ENCODE measurements at regions not wholly inside any gene's neighbourhood (a gene's known extent, or its start where the extent isn't known, plus 50 kb on each side); places are given as distances from the start of the nearest gene placed in this dataset.

GRCh38 chr14:30256627-30257026 lies 302.3 kb upstream of the G2E3 start:
- ChIA-PET POLR2A (no interaction called here), CTCF (interaction anchor here (2.2 kb wide), 1 partner anchor 14 kb away, joined by 7 read pairs; no protein-coding TSS in a partner anchor)
- no peak for ATAC-seq
- H3K27me3 Mint-ChIP-seq (ENCODE audit: low read depth) = no peaks in the 10 kb centered on the region
- no peak overlapping the region for H3K4me3 Mint-ChIP-seq
- DNase-seq = no peak
- H3K9me3 Mint-ChIP-seq (ENCODE audit: insufficient read depth) = no peaks in the 10 kb centered on the region
- no peaks in the 10 kb centered on the region for H3K4me1 Mint-ChIP-seq (ENCODE audit: low read depth)
- H3K36me3 Mint-ChIP-seq (ENCODE audit: low read depth) = no peaks in the 10 kb centered on the region
- H3K27ac Mint-ChIP-seq = no peak overlapping the region

GRCh38 chr14:30257946-30258661 lies 300.9 kb upstream of the G2E3 start:
- Mint-ChIP-seq H3K36me3 (ENCODE audit: low read depth) (no peaks in the 10 kb centered on the region), H3K4me3 (no peak overlapping the region), H3K9me3 (ENCODE audit: insufficient read depth) (no peaks in the 10 kb centered on the region), H3K27ac (no peak overlapping the region), H3K4me1 (ENCODE audit: low read depth) (no peaks in the 10 kb centered on the region), H3K27me3 (ENCODE audit: low read depth) (no peaks in the 10 kb centered on the region)
- DNase-seq = no peak
- CTCF ChIA-PET = interaction anchor here (2.2 kb wide), 1 partner anchor 12 kb away, joined by 7 read pairs; no protein-coding TSS in a partner anchor
- ATAC-seq = no peak
- POLR2A ChIA-PET = no interaction called here

- no peak for DNase-seq
- H3K4me3 Mint-ChIP-seq = no peak overlapping the region
- ATAC-seq = no peak
- no peaks in the 10 kb centered on the region for H3K27me3 Mint-ChIP-seq (ENCODE audit: low read depth)
- no peaks in the 10 kb centered on the region for H3K36me3 Mint-ChIP-seq (ENCODE audit: low read depth)
- POLR2A ChIA-PET = no interaction called here
- H3K27ac Mint-ChIP-seq = no peak overlapping the region
- H3K4me1 Mint-ChIP-seq (ENCODE audit: low read depth) = no peaks in the 10 kb centered on the region
- CTCF ChIA-PET = interaction anchor here (1.6 to 1.7 kb wide), 2 partner anchors 9 to 10 kb away, joined by 5 to 13 read pairs; no protein-coding TSS in a partner anchor
- H3K9me3 Mint-ChIP-seq (ENCODE audit: insufficient read depth) = no peaks in the 10 kb centered on the region
Observed at GRCh38 chr14:30260833-30261607, 297.9 kb upstream of the G2E3 start.

DNA sequence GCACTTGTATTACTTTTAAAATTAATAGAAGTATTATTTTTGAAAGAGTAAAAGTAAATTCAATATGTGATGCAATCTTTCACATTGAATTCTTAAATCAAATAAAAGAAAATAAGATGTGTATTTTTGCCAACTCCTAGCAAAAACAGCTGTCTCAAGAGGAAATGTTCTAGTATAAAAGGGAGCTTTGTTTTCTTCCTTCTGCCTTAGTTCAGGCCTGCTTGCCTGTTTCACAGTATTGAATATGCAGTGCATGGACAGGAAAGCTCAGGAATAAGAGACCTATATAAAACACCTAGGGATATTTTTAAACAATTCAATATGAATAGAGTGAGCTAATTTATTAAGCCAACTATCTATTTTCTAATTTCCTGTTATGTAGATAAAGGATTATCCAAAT lies 294.8 kb upstream of the G2E3 start:
- ATAC-seq (no peak), DNase-seq (no peak)
- ChIA-PET CTCF (no interaction called here), POLR2A (no interaction called here)
- Mint-ChIP-seq H3K9me3 (ENCODE audit: insufficient read depth) (no peaks in the 10 kb centered on the region), H3K27me3 (ENCODE audit: low read depth) (no peaks in the 10 kb centered on the region), H3K4me1 (ENCODE audit: low read depth) (no peaks in the 10 kb centered on the region), H3K4me3 (no peak overlapping the region), H3K36me3 (ENCODE audit: low read depth) (no peaks in the 10 kb centered on the region), H3K27ac (no peak overlapping the region)

DNA sequence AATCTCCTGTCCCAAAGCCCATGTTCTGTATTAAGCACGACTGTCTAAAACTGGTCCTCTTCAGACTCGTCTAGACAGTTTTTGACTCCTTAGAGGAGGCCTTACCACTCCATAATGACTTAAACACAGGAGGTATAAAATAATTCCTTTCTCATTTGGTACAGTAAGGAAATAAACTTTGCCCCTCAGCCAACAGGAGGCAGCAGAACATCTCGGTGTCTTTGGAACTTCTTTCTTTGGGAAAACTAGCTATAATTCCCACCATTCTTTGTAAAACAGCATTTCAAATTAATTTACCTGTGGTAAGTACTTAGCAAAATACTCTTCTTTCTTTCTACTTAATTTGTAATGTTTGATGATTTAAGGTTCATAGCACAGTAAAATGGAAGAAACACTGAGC lies 292.7 kb upstream of the G2E3 start:
- CTCF ChIA-PET = no interaction called here
- POLR2A ChIA-PET = no interaction called here
- DNase-seq (no peak), ATAC-seq (no peak)
- no peaks in the 10 kb centered on the region for H3K9me3 Mint-ChIP-seq (ENCODE audit: insufficient read depth)
- H3K27ac Mint-ChIP-seq = no peak overlapping the region
- no peaks in the 10 kb centered on the region for H3K4me1 Mint-ChIP-seq (ENCODE audit: low read depth)
- H3K27me3 Mint-ChIP-seq (ENCODE audit: low read depth) = no peaks in the 10 kb centered on the region
- H3K4me3 Mint-ChIP-seq = no peak overlapping the region
- H3K36me3 Mint-ChIP-seq (ENCODE audit: low read depth) = no peaks in the 10 kb centered on the region

GRCh38 chr14:30267141-30267540 lies 291.8 kb upstream of the G2E3 start:
- ChIA-PET POLR2A (no interaction called here), CTCF (no interaction called here)
- H3K27ac Mint-ChIP-seq = no peak overlapping the region
- ATAC-seq = no peak
- no peaks in the 10 kb centered on the region for H3K36me3 Mint-ChIP-seq (ENCODE audit: low read depth)
- no peaks in the 10 kb centered on the region for H3K4me1 Mint-ChIP-seq (ENCODE audit: low read depth)
- H3K27me3 Mint-ChIP-seq (ENCODE audit: low read depth) = no peaks in the 10 kb centered on the region
- no peak overlapping the region for H3K4me3 Mint-ChIP-seq
- no peaks in the 10 kb centered on the region for H3K9me3 Mint-ChIP-seq (ENCODE audit: insufficient read depth)
- no peak for DNase-seq

GRCh38 chr14:30270200-30271161 lies 288.5 kb upstream of the G2E3 start:
- H3K9me3 Mint-ChIP-seq (ENCODE audit: insufficient read depth) = no peaks in the 10 kb centered on the region
- DNase-seq (peak; percentile 68), ATAC-seq (peak; percentile 94)
- CTCF ChIA-PET = interaction anchor here (0.6 to 3.9 kb wide), 29 partner anchors 8 to 1514 kb away, joined by 3 to 37 read pairs (median 4); no protein-coding TSS in a partner anchor
- no peak overlapping the region for H3K4me3 Mint-ChIP-seq
- no peaks in the 10 kb centered on the region for H3K4me1 Mint-ChIP-seq (ENCODE audit: low read depth)
- H3K36me3 Mint-ChIP-seq (ENCODE audit: low read depth) = no peaks in the 10 kb centered on the region
- H3K27ac Mint-ChIP-seq = no peak overlapping the region
- POLR2A ChIA-PET = interaction anchor here (0.6 kb wide), 1 partner anchor 1507 kb away, joined by 3 read pairs; no protein-coding TSS in a partner anchor
- no peaks in the 10 kb centered on the region for H3K27me3 Mint-ChIP-seq (ENCODE audit: low read depth)

- no peak overlapping the region for H3K27ac Mint-ChIP-seq
- ATAC-seq (no peak), DNase-seq (no peak)
- H3K27me3 Mint-ChIP-seq (ENCODE audit: low read depth) = no peaks in the 10 kb centered on the region
- POLR2A ChIA-PET = no interaction called here
- CTCF ChIA-PET = interaction anchor here (1.7 to 3.9 kb wide), 3 partner anchors 10 to 62 kb away, joined by 6 to 37 read pairs (median 13); no protein-coding TSS in a partner anchor
- H3K4me3 Mint-ChIP-seq = no peak overlapping the region
- H3K36me3 Mint-ChIP-seq (ENCODE audit: low read depth) = no peaks in the 10 kb centered on the region
- H3K9me3 Mint-ChIP-seq (ENCODE audit: insufficient read depth) = no peaks in the 10 kb centered on the region
- H3K4me1 Mint-ChIP-seq (ENCODE audit: low read depth) = no peaks in the 10 kb centered on the region
Observed at GRCh38 chr14:30271811-30272323, 287.1 kb upstream of the G2E3 start.

- ATAC-seq (no peak), DNase-seq (no peak)
- Mint-ChIP-seq H3K27ac (no peak overlapping the region), H3K4me1 (ENCODE audit: low read depth) (no peaks in the 10 kb centered on the region), H3K36me3 (ENCODE audit: low read depth) (no peaks in the 10 kb centered on the region), H3K27me3 (ENCODE audit: low read depth) (no peaks in the 10 kb centered on the region), H3K9me3 (ENCODE audit: insufficient read depth) (no peaks in the 10 kb centered on the region), H3K4me3 (no peak overlapping the region)
- ChIA-PET CTCF (interaction anchor here (1.8 kb wide), 1 partner anchor 11 kb away, joined by 8 read pairs; no protein-coding TSS in a partner anchor), POLR2A (no interaction called here)
Observed at GRCh38 chr14:30272848-30273832, 285.8 kb upstream of the G2E3 start.

GRCh38 chr14:30275604-30276003 lies 283.4 kb upstream of the G2E3 start:
- POLR2A ChIA-PET = no interaction called here
- no peak for DNase-seq
- H3K27ac Mint-ChIP-seq = no peak overlapping the region
- H3K9me3 Mint-ChIP-seq (ENCODE audit: insufficient read depth) = no peaks in the 10 kb centered on the region
- H3K4me3 Mint-ChIP-seq = no peak overlapping the region
- no peaks in the 10 kb centered on the region for H3K4me1 Mint-ChIP-seq (ENCODE audit: low read depth)
- CTCF ChIA-PET = no interaction called here
- H3K27me3 Mint-ChIP-seq (ENCODE audit: low read depth) = no peaks in the 10 kb centered on the region
- no peak for ATAC-seq
- H3K36me3 Mint-ChIP-seq (ENCODE audit: low read depth) = no peaks in the 10 kb centered on the region

- no peaks in the 10 kb centered on the region for H3K27me3 Mint-ChIP-seq (ENCODE audit: low read depth)
- no peak overlapping the region for H3K4me3 Mint-ChIP-seq
- H3K36me3 Mint-ChIP-seq (ENCODE audit: low read depth) = no peaks in the 10 kb centered on the region
- H3K4me1 Mint-ChIP-seq (ENCODE audit: low read depth) = no peaks in the 10 kb centered on the region
- H3K9me3 Mint-ChIP-seq (ENCODE audit: insufficient read depth) = no peaks in the 10 kb centered on the region
- DNase-seq (no peak), ATAC-seq (no peak)
- ChIA-PET POLR2A (no interaction called here), CTCF (no interaction called here)
- no peak overlapping the region for H3K27ac Mint-ChIP-seq
Observed at GRCh38 chr14:30277268-30277667, 281.7 kb upstream of the G2E3 start.

Data from activated CD8-positive, alpha-beta T cell treated with anti-CD3 and anti-CD28 coated beads, Interleukin-2, amount 10 ng/mL, durations not matched to agents 7 days and 5 days (primary cell).